HepG2 (cell line): ENCODE measurements at regions not wholly inside any gene's neighbourhood (a gene's known extent, or its start where the extent isn't known, plus 50 kb on each side); places are given as distances from the start of the nearest gene placed in this dataset.

Experiments
- ATAC-seq: fragments of 200-7000 bp; cut with Tn5 transposase; 3 replicates; pipeline ENCODE4 v1.9.1; 2020; ENCODE audit warnings: mild to moderate bottlenecking, moderate library complexity
- BruUV-seq: library from RNA; stranded (reverse); fragments of 400-500 nt; replicated peaks from 2 replicates; lab custom pipeline; 2021; lab: Mats Ljungman, UMichigan
- CTCF ChIA-PET: fragments of 300-600 bp; formaldehyde crosslinking; extraction: SDS; loops from one replicate; lab custom pipeline; 2021; ENCODE audit warnings: low total read pairs, inconsistent platforms, low intra/inter-chr PET ratio; lab: Yijun Ruan, JAX
- POLR2A ChIA-PET: fragments of 350-600 bp; sonication (Branson Sonifier 250); formaldehyde crosslinking; loops from one replicate; lab custom pipeline; 2020; ENCODE audit warnings: antibody characterized with exemption, inconsistent platforms; lab: Yijun Ruan, JAX
- DNase-seq: peaks from one replicate; pipeline ENCODE4 v3.0.0-alpha.2; 2015; ENCODE audit warnings: low spot score
- FAIRE-seq: peaks from 3 replicates; lab custom pipeline; 2011; peaks lifted over from hg19 to GRCh38; lab: Jason Lieb, UNC
- H2AFZ ChIP-seq: one replicate; pipeline ENCODE4 v1.6.1; 2011; ENCODE audit warnings: low read length, inconsistent platforms
- H3K27ac ChIP-seq: fragments of 300-600 bp; 3 replicates; pipeline ENCODE4 v1.8.0; 2011; ENCODE audit warnings: mixed run types, mild to moderate bottlenecking, mixed read lengths, low read length, inconsistent platforms; ENCODE audit not compliant: insufficient read depth; ENCODE audit errors: extremely low read length
- H3K27me3 ChIP-seq, 2 experiments: fragments of 200-600 bp in 1 of 2; 2 replicates in 1 of 2; 3 replicates in 1 of 2; pipeline versions ENCODE4 v1.6.0 to v1.8.0; 2011; ENCODE audit warnings: low read length in 2 of 2, mild to moderate bottlenecking in 2 of 2, moderate library complexity in 2 of 2, inconsistent platforms in 1 of 2; ENCODE audit not compliant: insufficient read depth in 2 of 2, control insufficient read depth in 1 of 2
- H3K36me3 ChIP-seq, 2 experiments: fragments of 200-600 bp in 1 of 2; replicated peaks in 1 of 2; 2 replicates in 1 of 2; 3 replicates in 1 of 2; pipeline versions ENCODE4 v1.5.1 to v1.8.0; 2011; ENCODE audit warnings: low read length in 2 of 2, inconsistent platforms in 1 of 2; ENCODE audit not compliant: insufficient read depth in 2 of 2, control insufficient read depth in 1 of 2
- H3K4me1 ChIP-seq: 2 replicates; pipeline ENCODE4 v1.5.1; 2012; ENCODE audit warnings: low read length, inconsistent platforms; ENCODE audit not compliant: insufficient read depth
- H3K4me2 ChIP-seq: 2 replicates; pipeline ENCODE4 v1.6.0; 2011; ENCODE audit warnings: low read depth, low read length, inconsistent platforms
- H3K4me3 ChIP-seq, 3 experiments: fragments of 200-600 bp in 1 of 3; sonication (generic), shearing (Covaris generic) in 1 of 3; replicated peaks in 1 of 3; 2 replicates each; pipeline ENCODE4 v1.5.1; 2011 to 2016; ENCODE audit warnings: low read length in 3 of 3, inconsistent platforms in 2 of 3, low read depth in 2 of 3, mild to moderate bottlenecking in 2 of 3, control low read depth in 1 of 3, mixed read lengths in 1 of 3; ENCODE audit not compliant: insufficient read depth in 1 of 3
- H3K79me2 ChIP-seq: one replicate; pipeline ENCODE4 v1.6.1; 2011; ENCODE audit warnings: low read length, inconsistent platforms; ENCODE audit not compliant: insufficient read depth
- H3K9ac ChIP-seq: 2 replicates; pipeline ENCODE4 v1.6.0; 2011; ENCODE audit warnings: mild to moderate bottlenecking, low read depth, low read length, inconsistent platforms; ENCODE audit not compliant: insufficient read depth
- H3K9me3 ChIP-seq: 2 replicates; pipeline ENCODE4 v1.5.1; 2012; ENCODE audit warnings: mild to moderate bottlenecking, low read length
- H4K20me1 ChIP-seq: 2 replicates; pipeline ENCODE4 v1.6.0; 2011; ENCODE audit warnings: inconsistent platforms, mild to moderate bottlenecking, low read length, moderate library complexity; ENCODE audit not compliant: insufficient read depth
- AHDC1 ChIP-seq: sonication (generic); formaldehyde crosslinking; IDR thresholded peaks from 2 replicates; pipeline ENCODE4 v1.5.1; 2020; ENCODE audit warnings: mild to moderate bottlenecking, missing genetic modification reagents, borderline replicate concordance
- ATM ChIP-seq: fragments of 450-650 bp; IDR thresholded peaks from 2 replicates; pipeline ENCODE4 v1.7.1; 2017; ENCODE audit warnings: mild to moderate bottlenecking, borderline replicate concordance
- ATRX ChIP-seq: sonication (generic); formaldehyde crosslinking; IDR thresholded peaks from 2 replicates; pipeline ENCODE4 v1.4.0; 2020; ENCODE audit warnings: missing genetic modification reagents, borderline replicate concordance
- NFKB2 ChIP-seq: sonication (generic); formaldehyde crosslinking; IDR thresholded peaks from 2 replicates; pipeline ENCODE4 v1.4.0; 2020; ENCODE audit warnings: missing genetic modification reagents, borderline replicate concordance
- RAD51 ChIP-seq: fragments of 450-650 bp; IDR thresholded peaks from 2 replicates; pipeline ENCODE4 v1.6.1; 2016; ENCODE audit warnings: borderline replicate concordance
- SALL2 ChIP-seq: sonication (generic); formaldehyde crosslinking; IDR thresholded peaks from 2 replicates; pipeline ENCODE4 v1.8.1; 2023; ENCODE audit warnings: mild to moderate bottlenecking, missing genetic modification reagents, inconsistent platforms
- TEAD2 ChIP-seq: sonication (generic); formaldehyde crosslinking; IDR thresholded peaks from 2 replicates; pipeline ENCODE4 v1.9.0; 2021; ENCODE audit warnings: missing genetic modification reagents
- XBP1 ChIP-seq: sonication (generic); formaldehyde crosslinking; IDR thresholded peaks from 2 replicates; pipeline ENCODE4 v1.5.0; 2020; ENCODE audit warnings: missing genetic modification reagents
- ZC3H13 ChIP-seq: sonication (generic); formaldehyde crosslinking; IDR thresholded peaks from 2 replicates; pipeline ENCODE4 v1.8.1; 2023; ENCODE audit warnings: mild to moderate bottlenecking, missing genetic modification reagents, moderate library complexity
- WGBS: methylation state at CpG from one replicate; pipeline ENCODE4 v1.1.6; 2017; ENCODE audit warnings: low lambda C conversion rate; 5-methylcytosine and 5-hydroxymethylcytosine counted together
- in situ Hi-C: cut with HindIII; loops from 2 replicates; pipeline ENCODE4 v1.10.0; 2017; ENCODE audit warnings: low pct_unique_long_range_greater_than_20kb; ENCODE audit not compliant: extremely low pct_ligation_motif_present
- intact Hi-C: fragments of 100-400 bp; cut with micrococcal nuclease; formaldehyde crosslinking; loops from one replicate; pipeline ENCODE4 v1.10.0; 2022; ENCODE audit not compliant: unreplicated experiment

- WGBS = 31% methylated on average over 3 of the region's 5 CpGs
- H3K27ac ChIP-seq = no peak overlapping the region
- TF ChIP-seq ATM = no peak
- no peak for TF ChIP-seq TEAD2
- no peak for TF ChIP-seq ZC3H13 (CRISPR knock-in tag)
- no peak for TF ChIP-seq NFKB2
- TF ChIP-seq AHDC1 (CRISPR knock-in tag) = no peak
- TF ChIP-seq RAD51 = no peak
- no peak for TF ChIP-seq XBP1 (CRISPR knock-in tag)
- no peak for TF ChIP-seq ATRX (CRISPR knock-in tag)
- no peak for TF ChIP-seq SALL2 (CRISPR knock-in tag)
- TF ChIP-seq, all 625 proteins: peak for 0
- no peak overlapping the region for H3K4me3 ChIP-seq
- in situ Hi-C loops = no loop called here
- intact Hi-C loops = no loop called here
- CTCF ChIA-PET = no interaction called here
- no peaks in the 10 kb centered on the region for H3K4me1 ChIP-seq
- no TSS peak for BruUV-seq
- peaks cover 15 to 62% of the 10 kb centered on the region in 2 experiments for H3K27me3 ChIP-seq
- no peak for ATAC-seq
- H2AFZ ChIP-seq = no peak overlapping the region
- H3K79me2 ChIP-seq = no peaks in the 10 kb centered on the region
- no peaks in the 10 kb centered on the region for H4K20me1 ChIP-seq
- H3K36me3 ChIP-seq = no peaks in the 10 kb centered on the region
- peaks cover 6% of the 10 kb centered on the region for H3K9me3 ChIP-seq
- POLR2A ChIA-PET = no interaction called here
- no peak for DNase-seq
- H3K9ac ChIP-seq = no peak overlapping the region
- H3K4me2 ChIP-seq = no peak overlapping the region
- no peak for FAIRE-seq
Measured at GRCh38 chr6:170184316-170184715, 106.6 kb downstream of the DLL1 start.
